ENCODE measurements at regions not wholly inside any gene's neighbourhood (a gene's known extent, or its start where the extent isn't known, plus 50 kb on each side); places are given as distances from the start of the nearest gene placed in this dataset.

DNA sequence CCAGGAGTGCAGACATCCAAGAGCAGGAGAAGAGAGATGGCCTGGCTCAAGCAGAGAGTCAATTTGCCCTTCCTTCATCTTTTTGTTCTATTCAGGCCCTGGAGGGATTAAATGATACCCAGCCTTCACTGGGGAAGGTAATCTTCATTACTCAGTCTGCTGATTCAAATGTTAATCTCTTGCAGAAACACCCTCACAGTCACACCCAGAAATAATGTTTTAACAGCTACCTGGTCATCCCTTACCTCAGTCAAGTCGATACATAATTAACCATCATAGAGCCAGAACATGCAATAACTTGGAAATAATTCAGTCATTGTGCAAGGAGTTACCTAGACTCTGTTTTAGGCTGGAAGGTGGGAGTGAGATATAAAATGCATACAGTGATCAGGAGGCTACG is 163.7 kb upstream of the TNP1 start:
- in situ Hi-C loops (cut with MboI), result no loop called here
- ATAC-seq, result no peak
- POLR2A ChIA-PET, result no interaction called here

More for the DNA sequence above, 163.7 kb upstream of the TNP1 start:
- H2AFZ ChIP-seq (ENCODE audit: control insufficient read depth, low read depth, low read length), result no peak overlapping the region
- no peaks in the 10 kb centered on the region for H3K36me3 ChIP-seq (ENCODE audit: control insufficient read depth in 2 of 2, insufficient read depth in 2 of 2, low read length in 1 of 2)
- H3K9ac ChIP-seq (ENCODE audit: control insufficient read depth, insufficient read depth, low read length), result no peak overlapping the region
- TF ChIP-seq NR2C1 (IDR thresholded peaks at IDR 0.05) (no peak), TCF7 (IDR thresholded peaks at IDR 0.05; ENCODE audit: borderline replicate concordance) (no peak), BCL11A (IDR thresholded peaks at IDR 0.05; ENCODE audit: low read depth, low read length) (no peak), FOXM1 (IDR thresholded peaks at IDR 0.05; ENCODE audit: low read depth, low read length) (no peak), SRF (IDR thresholded peaks at IDR 0.05; ENCODE audit: low read depth in 2 of 2, low read length in 2 of 2) (no peak), MEF2B (IDR thresholded peaks at IDR 0.05; ENCODE audit: partially characterized antibody, poor library complexity, severe bottlenecking) (no peak), SREBF1 (IDR thresholded peaks at IDR 0.05; ENCODE audit: low read length) (no peak), RELA (IDR thresholded peaks at IDR 0.05; ENCODE audit: borderline replicate concordance, partially characterized antibody) (no peak), STAT1 (conservative IDR thresholded peaks at IDR 0.05) (no peak), MYB (IDR thresholded peaks at IDR 0.05; ENCODE audit: borderline replicate concordance, low read depth, low read length) (no peak), CBX5 (IDR thresholded peaks at IDR 0.05; ENCODE audit: low read depth) (no peak), NFYA (IDR thresholded peaks at IDR 0.05; ENCODE audit: borderline replicate concordance, low read depth, low read length) (no peak), IKZF2 (IDR thresholded peaks at IDR 0.05) (no peak), TAF1 (IDR thresholded peaks at IDR 0.05; ENCODE audit: borderline replicate concordance, low read depth, low read length) (no peak), GABPA (IDR thresholded peaks at IDR 0.05; ENCODE audit: low read depth) (no peak), FOS (IDR thresholded peaks at IDR 0.05; ENCODE audit: borderline replicate concordance, extremely low read depth, insufficient read length) (no peak), LARP7 (IDR thresholded peaks at IDR 0.05) (no peak), ZNF207 (IDR thresholded peaks at IDR 0.05; ENCODE audit: borderline replicate concordance) (no peak)
- TF ChIP-seq, protein P1, sequence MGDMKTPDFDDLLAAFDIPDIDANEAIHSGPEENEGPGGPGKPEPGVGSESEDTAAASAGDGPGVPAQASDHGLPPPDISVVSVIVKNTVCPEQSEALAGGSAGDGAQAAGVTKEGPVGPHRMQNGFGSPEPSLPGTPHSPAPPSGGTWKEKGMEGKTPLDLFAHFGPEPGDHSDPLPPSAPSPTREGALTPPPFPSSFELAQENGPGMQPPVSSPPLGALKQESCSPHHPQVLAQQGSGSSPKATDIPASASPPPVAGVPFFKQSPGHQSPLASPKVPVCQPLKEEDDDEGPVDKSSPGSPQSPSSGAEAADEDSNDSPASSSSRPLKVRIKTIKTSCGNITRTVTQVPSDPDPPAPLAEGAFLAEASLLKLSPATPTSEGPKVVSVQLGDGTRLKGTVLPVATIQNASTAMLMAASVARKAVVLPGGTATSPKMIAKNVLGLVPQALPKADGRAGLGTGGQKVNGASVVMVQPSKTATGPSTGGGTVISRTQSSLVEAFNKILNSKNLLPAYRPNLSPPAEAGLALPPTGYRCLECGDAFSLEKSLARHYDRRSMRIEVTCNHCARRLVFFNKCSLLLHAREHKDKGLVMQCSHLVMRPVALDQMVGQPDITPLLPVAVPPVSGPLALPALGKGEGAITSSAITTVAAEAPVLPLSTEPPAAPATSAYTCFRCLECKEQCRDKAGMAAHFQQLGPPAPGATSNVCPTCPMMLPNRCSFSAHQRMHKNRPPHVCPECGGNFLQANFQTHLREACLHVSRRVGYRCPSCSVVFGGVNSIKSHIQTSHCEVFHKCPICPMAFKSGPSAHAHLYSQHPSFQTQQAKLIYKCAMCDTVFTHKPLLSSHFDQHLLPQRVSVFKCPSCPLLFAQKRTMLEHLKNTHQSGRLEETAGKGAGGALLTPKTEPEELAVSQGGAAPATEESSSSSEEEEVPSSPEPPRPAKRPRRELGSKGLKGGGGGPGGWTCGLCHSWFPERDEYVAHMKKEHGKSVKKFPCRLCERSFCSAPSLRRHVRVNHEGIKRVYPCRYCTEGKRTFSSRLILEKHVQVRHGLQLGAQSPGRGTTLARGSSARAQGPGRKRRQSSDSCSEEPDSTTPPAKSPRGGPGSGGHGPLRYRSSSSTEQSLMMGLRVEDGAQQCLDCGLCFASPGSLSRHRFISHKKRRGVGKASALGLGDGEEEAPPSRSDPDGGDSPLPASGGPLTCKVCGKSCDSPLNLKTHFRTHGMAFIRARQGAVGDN (IDR thresholded peaks at IDR 0.05), result no peak
- TF ChIP-seq, protein P2, sequence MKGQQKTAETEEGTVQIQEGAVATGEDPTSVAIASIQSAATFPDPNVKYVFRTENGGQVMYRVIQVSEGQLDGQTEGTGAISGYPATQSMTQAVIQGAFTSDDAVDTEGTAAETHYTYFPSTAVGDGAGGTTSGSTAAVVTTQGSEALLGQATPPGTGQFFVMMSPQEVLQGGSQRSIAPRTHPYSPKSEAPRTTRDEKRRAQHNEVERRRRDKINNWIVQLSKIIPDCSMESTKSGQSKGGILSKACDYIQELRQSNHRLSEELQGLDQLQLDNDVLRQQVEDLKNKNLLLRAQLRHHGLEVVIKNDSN (IDR thresholded peaks at IDR 0.05; ENCODE audit: borderline replicate concordance, extremely low read length, insufficient read depth, low read depth, low read length), result no peak
- whole genome bisulfite sequencing (ENCODE audit: insufficient coverage, insufficient replicate concordance, low lambda C conversion rate, missing lambda C conversion rate), result 0% methylated on average over 2 of the region's 2 CpGs
- H3K4me3 ChIP-seq, result no peak overlapping the region
- no peaks in the 10 kb centered on the region for H3K79me2 ChIP-seq (ENCODE audit: control insufficient read depth, insufficient read depth, low read length)
- ChIA-PET RAD21 (ENCODE audit: unreplicated experiment) (no interaction called here), SMC1A (ENCODE audit: uncharacterized antibody, unreplicated experiment) (no interaction called here), CTCF (no interaction called here)
- DNase-seq (ENCODE audit: low read depth, low spot score) (no peak), FAIRE-seq (no peak)
- H3K4me1 ChIP-seq (ENCODE audit: control insufficient read depth, insufficient read depth, low read length), result no peaks in the 10 kb centered on the region
- no peak overlapping the region for H3K27ac ChIP-seq (ENCODE audit: control insufficient read depth, insufficient read depth)
- no peaks in the 10 kb centered on the region for H3K9me3 ChIP-seq (replicated peaks; ENCODE audit: control insufficient read depth, insufficient read depth, low read length)
- H3K27me3 ChIP-seq (replicated peaks in 1 of 2; ENCODE audit: control insufficient read depth in 2 of 2, insufficient read depth in 2 of 2, low read length in 1 of 2), result no peaks in the 10 kb centered on the region; a peak in 2 of 4 replicates
- intact Hi-C loops (cut with micrococcal nuclease; ENCODE audit: unreplicated experiment), result no loop called here
- no peak overlapping the region for H3K4me2 ChIP-seq (ENCODE audit: control insufficient read depth, insufficient read depth)
- BruUV-seq (replicated peaks), result no TSS peak
- H4K20me1 ChIP-seq (ENCODE audit: control insufficient read depth, insufficient read depth), result no peaks in the 10 kb centered on the region

Data from GM12878 (cell line).